ENCODE measurements at regions not wholly inside any gene's neighbourhood (a gene's known extent, or its start where the extent isn't known, plus 50 kb on each side); places are given as distances from the start of the nearest gene placed in this dataset.

- Histone ChIP-seq H3K4me1 (no peaks in the 10 kb centered on the region), H3K36me3 (no peaks in the 10 kb centered on the region), H3K27ac (no peak overlapping the region), H3K4me3 (no peak overlapping the region), H3K9me3 (no peaks in the 10 kb centered on the region), H3K27me3 (peaks cover 0 to 18% (median 4%) of the 10 kb centered on the region in 7 donors)
- DNase-seq (no peak), ATAC-seq (no peak)
- 28 to 43% methylated on average over 5 of the region's 5 CpGs for WGBS, 2 donors
- no peak for TF ChIP-seq CTCF (IDR thresholded peaks at IDR 0.05)
- intact Hi-C loops (cut with DNase I) = no loop called here
These were observed 492.5 kb upstream of the POU3F3 start for GRCh38 chr2:104361414-104361813.

GRCh38 chr2:104368089-104368488 is 485.8 kb upstream of the POU3F3 start:
- WGBS, 2 donors = 76 to 77% methylated on average over 10 of the region's 10 CpGs
- no peaks in the 10 kb centered on the region for H3K4me1 ChIP-seq
- no peak for TF ChIP-seq CTCF (IDR thresholded peaks at IDR 0.05)
- no peak for DNase-seq
- H3K27me3 ChIP-seq = peaks cover 0 to 6% (median 0%) of the 10 kb centered on the region in 7 donors
- H3K36me3 ChIP-seq = no peaks in the 10 kb centered on the region
- intact Hi-C loops (cut with DNase I) = no loop called here
- no peak overlapping the region for H3K27ac ChIP-seq
- no peak for ATAC-seq
- H3K9me3 ChIP-seq = no peaks in the 10 kb centered on the region
- no peak overlapping the region for H3K4me3 ChIP-seq

DNA sequence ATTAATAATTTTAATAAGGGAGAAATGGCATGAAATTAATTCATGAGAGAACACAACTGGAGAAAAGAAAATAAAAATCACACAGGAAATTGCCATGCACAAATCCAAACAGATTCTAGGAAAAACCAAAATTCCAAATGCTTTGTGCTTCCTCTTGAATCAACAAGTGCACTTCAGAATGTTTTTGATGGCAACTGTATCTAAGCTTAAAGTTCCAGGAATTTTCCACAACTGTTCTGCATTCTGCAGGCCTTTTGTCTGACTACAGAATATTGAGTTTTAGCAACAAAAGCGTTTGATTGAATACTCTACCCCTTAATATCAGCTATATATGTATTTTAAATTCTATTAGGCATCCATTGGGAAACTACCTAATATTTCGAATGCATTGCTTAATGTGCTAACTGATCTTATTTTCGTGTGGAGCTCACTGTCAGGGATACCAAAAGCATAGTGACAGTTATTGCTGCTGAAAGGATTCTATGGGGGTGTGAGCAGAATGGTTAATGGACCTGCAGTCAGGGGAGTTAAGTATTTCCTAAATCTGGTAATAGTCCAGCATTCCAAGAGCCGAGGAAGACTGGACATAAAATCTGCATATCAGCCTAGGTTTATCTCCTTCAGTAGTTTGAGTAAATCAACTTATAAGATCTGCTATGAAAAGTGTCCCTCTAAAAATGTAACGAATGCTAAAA is 482.7 kb upstream of the POU3F3 start:
- Histone ChIP-seq H3K4me3 (no peak overlapping the region), H3K36me3 (no peaks in the 10 kb centered on the region), H3K4me1 (no peaks in the 10 kb centered on the region), H3K27ac (no peak overlapping the region), H3K27me3 (peaks cover 0 to 8% (median 0%) of the 10 kb centered on the region in 7 donors), H3K9me3 (no peaks in the 10 kb centered on the region)
- 44 to 53% methylated on average over 5 of the region's 5 CpGs for WGBS, 2 donors
- TF ChIP-seq CTCF (IDR thresholded peaks at IDR 0.05) = no peak
- DNase-seq (no peak), ATAC-seq (no peak)
- intact Hi-C loops (cut with DNase I) = no loop called here

DNA sequence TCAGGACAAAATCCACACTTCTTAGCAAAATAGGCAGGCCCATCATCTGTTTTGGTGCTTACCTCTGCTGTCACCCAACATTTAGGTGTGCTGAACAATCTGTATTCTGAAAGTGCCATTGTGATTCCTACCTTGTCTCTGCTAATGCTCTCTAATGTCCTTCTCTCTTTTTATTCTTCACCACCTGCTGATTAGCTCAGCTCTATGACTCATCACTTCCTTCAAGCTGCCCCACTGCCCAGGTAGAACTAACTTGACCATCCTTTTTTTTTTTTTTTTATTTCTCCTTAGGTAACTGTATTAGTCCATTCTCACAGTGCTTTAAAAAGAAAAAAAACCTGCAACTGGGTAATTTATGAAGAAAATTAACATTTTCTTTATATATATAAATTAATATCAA is 478.7 kb upstream of the POU3F3 start:
- TF ChIP-seq CTCF (IDR thresholded peaks at IDR 0.05) = no peak
- DNase-seq = no peak
- no peaks in the 10 kb centered on the region for H3K36me3 ChIP-seq
- no peak for ATAC-seq
- H3K9me3 ChIP-seq = no peaks in the 10 kb centered on the region
- H3K4me3 ChIP-seq = no peak overlapping the region
- H3K27ac ChIP-seq = no peak overlapping the region
- peaks cover 0 to 7% (median 0%) of the 10 kb centered on the region in 7 donors for H3K27me3 ChIP-seq
- H3K4me1 ChIP-seq = peaks cover 0 to 3% (median 0%) of the 10 kb centered on the region in 9 donors
- intact Hi-C loops (cut with DNase I) = no loop called here

All from heart right ventricle (tissue), 16 donors.